ENCODE measurements at regions not wholly inside any gene's neighbourhood (a gene's known extent, or its start where the extent isn't known, plus 50 kb on each side); places are given as distances from the start of the nearest gene placed in this dataset.

GRCh38 chr10:78966182-78966787 is 102.5 kb upstream of the ZMIZ1 start:
- TF ChIP-seq, protein P1, sequence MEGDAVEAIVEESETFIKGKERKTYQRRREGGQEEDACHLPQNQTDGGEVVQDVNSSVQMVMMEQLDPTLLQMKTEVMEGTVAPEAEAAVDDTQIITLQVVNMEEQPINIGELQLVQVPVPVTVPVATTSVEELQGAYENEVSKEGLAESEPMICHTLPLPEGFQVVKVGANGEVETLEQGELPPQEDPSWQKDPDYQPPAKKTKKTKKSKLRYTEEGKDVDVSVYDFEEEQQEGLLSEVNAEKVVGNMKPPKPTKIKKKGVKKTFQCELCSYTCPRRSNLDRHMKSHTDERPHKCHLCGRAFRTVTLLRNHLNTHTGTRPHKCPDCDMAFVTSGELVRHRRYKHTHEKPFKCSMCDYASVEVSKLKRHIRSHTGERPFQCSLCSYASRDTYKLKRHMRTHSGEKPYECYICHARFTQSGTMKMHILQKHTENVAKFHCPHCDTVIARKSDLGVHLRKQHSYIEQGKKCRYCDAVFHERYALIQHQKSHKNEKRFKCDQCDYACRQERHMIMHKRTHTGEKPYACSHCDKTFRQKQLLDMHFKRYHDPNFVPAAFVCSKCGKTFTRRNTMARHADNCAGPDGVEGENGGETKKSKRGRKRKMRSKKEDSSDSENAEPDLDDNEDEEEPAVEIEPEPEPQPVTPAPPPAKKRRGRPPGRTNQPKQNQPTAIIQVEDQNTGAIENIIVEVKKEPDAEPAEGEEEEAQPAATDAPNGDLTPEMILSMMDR (conservative IDR thresholded peaks at IDR 0.05; ENCODE audit: low read depth, low read length) = no peak
- no peak for TF ChIP-seq EZH2phosphoT487 (IDR thresholded peaks at IDR 0.05; ENCODE audit: borderline replicate concordance, low read length)

Measured in PC-3 (cell line).